ENCODE measurements at regions not wholly inside any gene's neighbourhood (a gene's known extent, or its start where the extent isn't known, plus 50 kb on each side); places are given as distances from the start of the nearest gene placed in this dataset.
A peak's percentile ranks its signal among the peaks of the same experiment; 100 is the strongest.

DNA sequence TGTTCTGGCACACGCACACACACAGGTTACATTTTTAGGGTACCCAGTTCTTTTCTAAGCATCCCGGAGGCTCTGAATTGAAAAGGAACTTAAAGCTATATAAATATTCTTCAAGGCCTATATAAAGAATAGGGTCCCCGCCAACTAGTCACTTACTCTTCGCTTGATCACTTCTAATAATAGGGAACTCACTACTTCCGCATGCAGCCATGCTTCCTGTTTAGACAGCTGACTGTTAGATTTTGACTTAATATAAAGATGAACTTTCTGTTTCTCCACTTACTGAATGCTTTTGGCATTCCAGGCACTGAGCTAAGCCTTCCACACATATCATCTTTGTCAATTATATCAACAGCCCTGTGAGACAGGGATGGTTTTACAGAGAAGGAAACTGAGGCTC is 259.6 kb downstream of the TSHZ3 start:
- DNase-seq, result no peak

DNA sequence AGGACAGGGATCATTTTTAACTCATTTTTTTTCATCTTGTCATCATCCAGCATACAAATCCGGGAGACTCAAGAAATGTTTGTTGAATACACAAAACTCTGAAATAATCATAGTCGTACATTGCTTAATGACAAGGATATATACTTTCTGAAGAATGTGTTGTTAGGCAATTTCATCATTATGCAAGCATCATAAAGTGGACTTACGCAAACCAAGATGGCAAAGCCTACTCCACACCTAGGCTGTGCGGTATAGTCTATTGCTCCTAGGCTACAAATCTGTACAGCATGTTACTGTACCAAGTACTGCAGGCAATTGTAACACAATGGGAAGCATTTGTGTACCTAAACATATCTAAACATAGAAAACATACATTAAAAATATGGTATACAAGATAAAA is 264.1 kb downstream of the TSHZ3 start:
- no peak for DNase-seq

DNA sequence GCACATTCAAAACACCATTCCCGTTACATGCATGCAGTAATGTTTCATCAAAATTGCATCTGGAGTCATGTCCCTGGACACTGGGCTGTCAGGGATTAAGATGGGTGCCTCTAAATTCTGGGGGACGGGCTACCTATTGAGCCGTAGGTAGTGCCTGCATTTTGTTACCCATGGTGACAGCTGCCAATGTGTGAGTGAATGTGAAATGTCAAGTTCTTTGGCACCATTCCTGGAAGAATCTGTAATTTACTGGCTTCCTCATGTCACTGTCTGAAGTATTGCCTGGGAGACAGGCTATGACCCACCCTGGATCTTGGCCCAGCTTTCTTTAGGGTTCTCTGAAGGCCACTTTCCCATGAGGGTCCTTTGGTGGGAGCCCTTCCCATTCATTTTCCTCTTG is 266.1 kb downstream of the TSHZ3 start:
- no peak for DNase-seq

DNA sequence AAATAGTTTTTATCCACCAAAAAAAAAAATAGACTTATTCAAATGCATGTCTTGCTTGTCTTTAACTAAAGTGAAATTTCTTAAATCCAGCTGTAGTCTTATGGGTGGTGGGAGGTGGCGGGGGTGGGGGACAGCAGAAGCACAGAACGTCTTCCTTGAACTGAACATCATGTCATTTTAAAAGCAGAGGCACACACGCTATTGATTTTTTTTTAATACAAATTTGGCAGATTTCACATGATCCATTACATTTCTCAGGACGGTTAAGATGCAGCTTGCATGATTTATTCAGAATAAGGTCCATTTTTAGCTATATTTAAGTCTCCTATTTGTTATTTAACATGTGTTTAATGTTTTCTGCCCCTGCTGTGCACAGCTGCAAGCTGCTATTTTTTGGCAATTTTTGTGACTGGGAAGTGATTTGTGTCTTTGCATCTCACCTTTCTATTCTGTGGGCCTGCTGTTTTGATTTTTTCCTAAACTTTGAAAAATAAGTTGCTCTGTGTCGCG is 274.0 kb downstream of the TSHZ3 start:
- no peak for DNase-seq

DNA sequence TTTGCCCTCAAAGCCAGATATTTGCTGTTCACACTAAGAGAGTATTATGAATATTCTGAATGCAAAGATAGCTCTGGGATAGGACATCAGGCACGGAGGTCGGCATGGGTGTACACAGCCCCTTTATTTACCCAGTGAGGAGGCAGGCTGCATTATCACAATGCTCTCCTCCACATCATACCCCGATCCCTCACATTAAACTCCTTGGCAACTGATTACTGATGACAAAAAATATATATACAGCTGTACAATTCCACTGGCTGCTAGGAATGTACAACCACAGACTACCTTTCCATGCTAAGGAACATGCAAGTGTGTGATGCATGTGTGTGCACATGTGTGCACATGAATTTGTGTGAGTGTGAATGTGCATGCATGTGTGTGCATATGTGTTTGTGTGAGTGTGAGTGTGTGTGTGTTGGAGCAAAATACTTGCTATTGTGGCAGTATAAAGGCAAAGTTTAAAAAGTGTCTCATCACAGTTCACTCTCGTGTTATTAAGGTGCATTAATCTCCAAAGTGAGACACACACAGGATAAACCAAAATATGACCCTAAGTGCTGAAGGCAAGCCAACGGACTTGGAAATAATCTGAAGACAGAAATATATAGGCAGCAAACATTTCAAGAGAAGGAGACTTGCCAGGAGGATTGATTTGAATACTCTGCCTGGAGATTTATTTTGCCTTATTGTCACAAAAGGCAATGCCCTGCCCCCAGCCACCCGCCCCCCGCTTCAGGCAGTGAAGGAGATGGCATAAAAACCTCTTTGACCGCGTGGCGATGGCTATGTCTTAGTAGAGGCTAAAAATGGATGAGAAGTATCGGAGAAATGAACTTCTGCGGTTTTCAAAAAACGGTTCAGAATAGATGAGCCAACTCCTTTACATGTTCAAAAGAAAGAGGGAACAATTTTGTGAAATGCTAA is 274.8 kb downstream of the TSHZ3 start:
- no peak for DNase-seq

DNA sequence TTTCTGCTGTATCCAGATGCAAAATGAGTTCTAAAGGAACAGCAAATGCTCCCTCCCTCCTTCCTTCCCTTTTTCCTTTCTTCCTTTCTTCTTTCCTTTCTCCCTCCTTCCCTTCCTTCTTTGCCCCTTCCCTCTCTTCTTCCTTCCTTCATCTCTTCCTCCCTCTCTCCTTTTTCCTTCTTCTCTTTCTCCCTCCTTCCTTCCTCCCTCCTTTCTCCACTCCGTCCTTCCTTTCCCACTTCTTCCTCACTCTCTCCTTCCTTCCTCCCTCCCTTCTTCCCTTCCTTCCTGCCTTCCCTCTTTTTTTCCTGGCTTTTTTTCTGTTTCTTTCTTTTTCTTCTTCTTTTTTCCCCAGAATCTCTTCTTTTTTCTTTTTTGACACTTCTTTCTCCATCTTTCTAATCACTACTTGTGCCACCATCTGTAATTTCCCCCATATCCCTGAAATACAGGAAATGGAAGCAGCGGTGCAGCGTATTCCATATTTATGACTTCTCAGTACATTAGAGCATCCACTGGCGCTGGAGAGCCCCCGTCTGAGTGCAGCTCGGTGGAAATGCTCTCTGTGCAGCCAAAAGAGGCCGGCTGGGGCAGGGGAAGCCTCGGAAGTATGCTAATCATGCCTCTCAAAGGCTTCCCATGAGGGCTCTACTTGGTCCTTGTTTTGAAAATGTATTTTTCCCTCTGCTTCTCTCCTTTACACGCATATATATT is 275.6 kb downstream of the TSHZ3 start:
- DNase-seq, result no peak

DNA sequence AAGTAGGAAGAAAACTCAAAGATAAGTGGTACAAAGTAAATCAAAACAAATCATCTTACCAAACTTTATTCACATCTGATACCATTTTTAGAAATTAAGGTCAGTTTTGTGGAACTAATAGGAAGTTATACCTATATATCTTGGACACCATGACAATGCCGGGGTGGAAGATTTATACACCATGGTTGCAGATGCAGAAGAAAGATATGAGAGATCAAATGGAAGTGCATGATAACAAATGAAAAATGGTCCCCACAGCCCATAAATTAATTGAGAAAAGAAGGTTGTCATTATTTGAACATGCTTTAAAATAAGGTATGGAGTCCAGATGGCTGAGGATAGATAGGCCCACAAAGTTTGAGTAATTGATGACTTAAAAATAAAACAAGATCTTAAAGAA is 276.8 kb downstream of the TSHZ3 start:
- DNase-seq, result no peak

DNA sequence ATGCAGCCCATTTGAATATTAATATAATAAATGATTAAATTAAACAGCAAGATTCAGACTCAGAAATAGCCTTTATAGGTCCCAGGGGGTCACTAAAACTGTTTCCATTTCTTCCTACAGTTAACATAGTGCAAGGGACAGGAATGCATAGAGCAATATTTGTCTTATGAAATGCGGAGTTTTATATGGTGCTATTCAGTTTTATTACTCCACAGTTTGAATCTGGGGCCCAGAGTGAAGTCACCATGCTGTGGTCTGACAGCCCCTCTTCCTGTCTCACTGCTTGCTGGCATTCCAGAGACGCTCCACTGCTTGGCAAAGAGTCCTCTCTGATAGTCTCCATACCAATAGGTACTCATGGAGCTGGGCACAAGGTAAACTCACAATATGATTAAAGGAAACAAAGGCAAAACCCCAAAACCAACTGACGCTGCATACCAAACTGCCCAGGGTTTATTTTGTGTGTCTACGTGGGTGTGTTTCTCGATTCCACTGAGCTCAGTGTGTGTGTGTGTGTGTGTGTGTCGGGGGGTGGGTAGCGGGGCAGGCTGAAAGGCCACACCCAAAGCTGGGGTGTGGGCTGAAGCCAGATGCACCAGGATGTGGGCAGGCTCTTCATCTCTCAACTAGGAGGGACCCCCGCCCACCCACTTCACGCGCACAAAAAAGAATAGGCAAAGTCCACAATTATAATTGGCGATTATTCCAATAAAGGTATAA is 277.9 kb downstream of the TSHZ3 start:
- no peak for DNase-seq

DNA sequence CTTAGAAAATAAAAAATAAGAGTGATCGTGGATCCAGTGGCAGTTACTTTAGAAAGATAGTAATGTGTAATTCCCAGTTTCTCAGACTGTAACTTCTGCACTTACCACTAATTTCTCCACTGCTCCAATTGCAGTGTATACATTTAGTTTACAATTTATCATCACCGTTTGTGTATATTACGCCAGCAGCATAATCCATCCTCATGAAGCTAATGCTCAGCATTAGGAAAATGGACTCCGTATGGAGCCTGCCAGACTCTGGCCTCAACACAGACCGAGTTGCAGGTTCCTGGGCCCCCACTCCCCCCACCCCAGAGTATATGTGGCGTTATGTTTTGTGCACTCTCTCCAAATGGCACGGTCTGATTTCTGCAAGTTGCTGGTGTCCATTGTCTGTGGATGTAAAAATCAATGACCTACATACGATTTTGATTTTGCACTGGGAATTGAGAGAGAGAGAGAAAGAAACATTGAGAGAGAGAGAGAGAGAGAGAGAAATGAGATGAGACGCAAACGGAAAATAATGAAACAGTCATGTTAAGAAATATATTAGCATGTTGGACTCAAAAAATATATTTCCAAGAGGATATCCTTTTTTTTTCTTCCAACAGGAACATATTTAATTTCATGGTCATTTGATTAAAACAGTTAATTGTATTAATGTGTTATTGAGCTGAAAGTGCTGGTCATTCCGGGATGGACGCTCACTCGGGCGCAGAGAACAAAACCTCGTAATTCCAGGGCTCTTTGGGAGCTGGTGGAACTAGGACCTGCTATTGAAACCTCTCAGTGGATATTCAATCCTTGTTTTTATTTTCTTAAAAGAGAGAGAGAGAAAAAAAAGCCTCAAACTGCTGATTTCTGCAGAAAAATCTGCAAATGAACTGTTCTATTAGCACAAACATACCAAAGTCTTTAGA is 278.8 kb downstream of the TSHZ3 start:
- DNase-seq, result no peak

DNA sequence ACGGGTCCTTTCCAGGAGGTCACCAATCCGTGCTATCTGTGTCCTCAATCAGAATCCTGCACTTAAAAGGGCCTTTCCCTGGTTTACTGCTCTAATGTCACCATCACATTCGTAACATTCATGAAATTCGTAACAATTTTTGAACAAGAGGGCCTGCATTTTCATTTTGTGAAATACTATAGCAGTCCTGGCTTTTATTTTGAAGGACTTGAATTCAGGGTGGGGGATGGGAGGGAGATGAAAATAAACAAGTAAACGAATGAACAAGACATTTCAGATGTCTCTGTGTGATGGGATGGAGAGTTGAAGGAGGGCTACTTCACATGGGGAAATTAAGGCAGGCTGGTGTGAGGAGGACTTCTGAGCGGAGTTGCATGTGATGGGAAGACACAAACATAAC is 281.0 kb downstream of the TSHZ3 start:
- DNase-seq, result no peak

DNA sequence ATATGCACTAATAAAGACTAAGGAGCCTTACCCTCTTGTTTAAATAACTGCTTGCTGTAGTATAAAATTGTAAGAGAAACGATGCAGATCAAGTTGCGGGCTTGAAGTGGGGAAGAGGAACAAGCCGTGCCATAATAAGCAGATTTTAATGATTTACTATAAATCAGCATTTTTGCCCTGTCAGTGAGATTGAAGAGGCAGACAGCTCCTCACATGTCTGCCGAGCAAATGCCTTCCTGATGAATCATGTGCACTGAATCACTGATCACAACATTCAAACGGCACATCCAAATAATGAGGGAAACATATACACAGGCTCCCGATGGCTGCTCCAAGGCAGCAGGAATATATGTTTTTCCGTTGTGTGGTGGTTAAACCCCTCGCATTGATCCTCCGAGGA is 282.9 kb downstream of the TSHZ3 start:
- DNase-seq, result no peak

DNA sequence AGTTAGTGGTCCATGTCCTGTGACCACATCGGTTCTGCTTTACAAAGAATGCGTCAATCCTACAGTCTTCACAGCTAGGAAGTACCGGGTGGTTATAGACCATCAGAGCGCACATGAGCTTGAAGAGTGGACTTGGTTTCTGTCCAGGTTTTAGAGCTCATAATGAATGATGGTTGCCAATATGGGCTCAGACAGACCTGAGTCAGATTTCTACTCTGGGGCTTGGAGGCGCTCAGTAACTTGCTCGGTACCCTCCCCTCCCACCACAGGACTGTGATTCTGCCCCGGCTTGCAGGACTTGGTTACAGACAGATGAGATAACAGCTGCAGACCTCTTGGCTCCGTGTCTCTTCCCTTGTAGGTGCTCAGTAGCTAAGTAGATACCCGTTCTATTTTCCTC is 284.7 kb downstream of the TSHZ3 start:
- no peak for DNase-seq

DNA sequence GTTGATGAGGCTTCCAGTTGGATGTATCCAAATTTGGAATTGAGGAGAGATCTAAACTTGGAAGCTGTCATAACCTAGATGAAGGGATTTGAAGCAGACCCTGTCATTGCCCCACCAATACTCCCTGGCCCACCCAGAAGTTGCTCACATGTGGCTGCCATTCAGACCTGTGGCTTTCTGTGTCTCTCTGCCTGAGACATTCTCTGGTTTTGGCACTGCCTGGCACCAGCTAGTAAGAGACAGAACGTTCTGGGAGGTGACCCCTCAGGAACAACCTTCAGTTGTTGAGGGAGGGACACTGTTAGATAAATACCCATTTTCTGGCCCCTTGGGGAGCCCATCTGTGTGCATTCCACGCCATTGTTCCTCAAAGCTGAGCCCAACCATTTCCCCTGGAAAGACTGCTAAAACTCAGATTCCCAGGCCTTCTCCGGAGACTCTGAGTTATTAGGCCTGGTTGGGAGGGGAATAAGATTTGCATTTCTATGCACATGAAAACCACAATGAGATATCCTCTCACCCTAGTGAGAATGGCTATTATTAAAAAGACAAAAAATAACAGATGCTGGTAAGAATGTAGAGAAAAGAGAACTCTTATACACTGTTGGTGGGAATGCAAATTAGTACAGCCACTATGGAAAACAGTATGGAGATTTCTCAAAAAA is 290.4 kb downstream of the TSHZ3 start:
- DNase-seq, result no peak

DNA sequence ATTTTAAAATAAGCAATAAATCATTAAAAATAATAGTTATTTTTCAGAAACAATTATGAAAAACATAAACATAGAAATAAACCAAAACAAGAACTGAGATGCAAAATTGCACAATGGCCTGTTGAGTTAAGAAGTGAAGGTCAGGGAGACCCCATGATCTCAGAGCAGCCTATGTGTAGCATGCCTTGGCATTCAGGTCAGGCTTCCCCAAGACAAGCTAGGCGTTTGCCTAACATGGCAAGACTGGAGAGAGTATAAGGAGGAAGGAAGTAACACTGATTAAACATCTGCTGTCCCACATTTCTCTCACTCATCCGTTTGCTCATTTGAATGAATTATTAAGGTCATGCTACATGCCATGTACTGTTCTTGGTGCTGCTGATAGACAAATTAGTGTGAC is 291.8 kb downstream of the TSHZ3 start:
- DNase-seq, result no peak

DNA sequence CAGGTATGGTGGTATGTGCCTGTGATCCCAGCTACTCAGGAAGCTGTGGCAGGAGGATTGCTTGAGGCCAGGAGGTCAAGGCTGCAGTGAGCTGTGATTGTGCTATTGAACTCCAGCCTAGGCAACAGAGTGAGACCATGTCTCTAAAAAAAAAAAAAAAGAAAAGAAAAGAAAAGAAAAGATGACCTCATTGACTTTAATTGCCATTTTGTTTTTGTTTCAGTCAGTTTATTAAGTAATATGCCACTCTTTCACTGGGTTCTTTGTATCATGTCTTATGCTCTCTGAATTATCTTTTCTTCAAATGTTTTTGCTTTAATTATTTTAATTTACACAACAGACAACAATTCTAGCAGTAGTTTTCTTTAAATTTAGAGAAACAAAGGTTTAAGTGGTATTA is 293.8 kb downstream of the TSHZ3 start:
- DNase-seq, result no peak

DNA sequence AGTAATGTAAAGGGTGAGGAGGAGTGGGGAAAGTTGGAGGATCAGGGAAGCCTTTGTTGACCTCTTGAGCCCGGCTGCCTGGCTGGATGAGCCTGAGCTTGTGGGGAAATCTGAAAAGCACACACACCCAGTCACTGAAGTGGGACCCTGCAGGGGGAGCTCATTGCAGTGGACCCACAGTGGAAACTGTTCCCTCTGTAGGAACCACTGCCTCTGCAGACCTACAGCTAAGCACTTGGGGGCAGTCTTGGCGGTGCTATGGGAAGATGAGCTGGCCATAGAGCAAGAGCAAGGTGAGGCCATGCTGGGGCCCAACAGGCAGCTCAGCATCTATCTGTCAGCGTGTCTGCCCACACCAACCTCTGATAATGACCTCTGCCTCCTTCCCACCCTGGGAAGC is 294.8 kb downstream of the TSHZ3 start:
- peak in 3 of 5 experiments; percentile 4 to 15 (median 10) for DNase-seq

DNA sequence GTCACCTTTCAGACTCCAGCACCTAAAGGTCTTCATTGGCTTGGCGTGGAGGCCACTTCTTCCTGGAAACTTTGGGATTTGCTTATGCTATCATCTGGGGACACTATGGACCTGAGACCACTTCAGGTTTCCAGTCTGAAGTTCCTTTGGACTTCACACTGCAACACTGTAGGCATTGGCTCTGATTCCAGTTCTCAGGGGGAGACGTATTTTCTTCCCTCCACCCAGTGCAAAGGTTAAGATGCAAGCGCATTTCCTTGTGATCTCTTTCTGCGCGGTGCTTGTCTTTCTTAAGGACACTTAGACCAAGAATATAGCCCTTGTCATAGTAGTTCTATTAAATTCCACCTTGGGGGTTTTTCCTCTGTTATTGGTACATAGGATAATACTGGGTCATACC is 299.8 kb downstream of the TSHZ3 start:
- DNase-seq, result no peak

DNA sequence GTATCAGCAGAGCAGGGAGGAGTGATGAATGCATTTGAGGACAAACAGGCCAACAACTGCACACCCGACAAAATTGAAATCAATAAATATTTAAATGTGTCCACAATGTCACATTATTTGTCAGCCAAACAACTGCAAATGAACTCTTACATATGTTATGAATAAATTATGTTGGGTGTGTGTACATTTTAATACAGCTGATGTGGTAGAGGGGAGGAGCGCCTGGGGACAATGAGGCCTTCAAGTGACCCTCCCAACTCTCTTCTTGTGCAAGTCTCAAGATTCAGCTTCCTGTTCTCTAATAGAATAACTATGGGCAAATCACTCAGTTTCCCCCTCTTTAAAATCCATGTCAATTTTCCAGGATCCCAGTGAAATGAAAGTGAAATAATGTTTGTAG is 303.2 kb downstream of the TSHZ3 start:
- DNase-seq, result no peak

DNA sequence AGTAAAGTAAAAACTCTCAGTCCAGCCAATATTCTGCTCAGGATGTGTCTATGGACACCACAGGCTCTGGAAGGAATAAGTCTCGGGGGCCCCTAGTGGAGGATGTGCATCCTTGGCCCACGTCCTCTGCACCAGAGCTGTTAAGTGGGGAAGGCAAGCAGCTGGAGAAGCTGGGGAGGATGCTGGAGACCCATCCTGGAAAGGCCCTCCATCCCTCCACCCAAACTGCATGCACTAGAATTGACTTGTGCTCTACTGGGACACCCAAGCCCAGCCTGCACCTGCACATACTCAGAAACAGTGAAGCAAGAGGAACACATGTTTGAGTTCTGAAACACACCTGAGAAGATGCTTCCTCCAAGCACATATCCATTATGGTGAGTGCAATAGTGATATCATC is 307.8 kb downstream of the TSHZ3 start:
- no peak for DNase-seq

DNA sequence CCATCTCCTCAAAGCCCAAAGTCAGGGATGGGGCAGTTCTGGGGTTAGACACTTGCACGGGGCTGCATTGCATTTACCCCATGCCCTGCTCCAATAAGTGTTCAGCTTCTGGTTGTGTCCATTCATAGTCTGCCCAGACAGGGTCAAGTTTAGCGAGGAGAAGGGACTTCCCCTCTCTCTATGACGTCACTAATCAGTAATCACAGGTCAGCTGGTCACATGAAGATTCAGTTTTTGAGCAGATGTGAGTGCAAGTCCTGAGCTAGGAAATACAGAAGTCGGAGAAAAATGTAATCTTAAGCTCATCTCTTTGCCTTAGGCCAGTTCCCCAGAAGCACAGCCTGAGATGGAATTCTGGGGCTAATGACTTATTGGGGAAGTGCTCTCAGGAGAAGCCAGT is 310.1 kb downstream of the TSHZ3 start:
- no peak for DNase-seq

DNA sequence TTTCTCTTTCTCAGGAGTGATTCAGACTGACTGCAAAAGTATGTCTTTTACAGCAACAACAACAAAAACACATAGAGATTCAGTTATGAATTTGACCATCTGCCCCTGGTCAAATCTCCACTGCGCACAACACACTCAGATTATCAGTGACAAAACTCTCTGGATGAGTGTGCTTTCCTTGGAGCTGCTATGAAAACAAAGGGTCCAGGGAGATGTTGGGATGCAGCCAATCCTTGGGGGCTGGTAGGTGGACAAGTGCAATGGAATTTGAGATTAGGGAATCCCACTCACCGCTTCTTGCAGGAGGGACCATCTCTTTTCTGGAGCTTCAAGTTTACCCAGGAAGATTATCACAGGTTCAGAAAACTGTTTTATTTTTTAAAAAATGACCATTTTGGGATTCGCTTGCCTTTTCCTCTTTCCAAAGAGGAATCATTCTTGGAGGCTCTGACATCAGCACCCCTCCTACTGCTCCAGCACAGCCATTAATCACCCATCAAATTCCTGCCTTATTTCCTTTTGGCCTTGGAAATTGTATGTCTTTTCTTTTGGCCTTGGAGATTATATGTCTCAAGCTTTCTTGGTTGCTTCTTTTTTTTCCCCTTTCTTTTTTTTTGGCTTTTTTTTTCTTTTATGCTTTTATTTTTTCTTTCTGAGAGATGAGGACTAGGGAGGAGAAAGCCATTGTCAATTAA is 311.8 kb downstream of the TSHZ3 start:
- DNase-seq, result no peak
